ENCODE measurements at regions not wholly inside any gene's neighbourhood (a gene's known extent, or its start where the extent isn't known, plus 50 kb on each side); places are given as distances from the start of the nearest gene placed in this dataset.

DNA sequence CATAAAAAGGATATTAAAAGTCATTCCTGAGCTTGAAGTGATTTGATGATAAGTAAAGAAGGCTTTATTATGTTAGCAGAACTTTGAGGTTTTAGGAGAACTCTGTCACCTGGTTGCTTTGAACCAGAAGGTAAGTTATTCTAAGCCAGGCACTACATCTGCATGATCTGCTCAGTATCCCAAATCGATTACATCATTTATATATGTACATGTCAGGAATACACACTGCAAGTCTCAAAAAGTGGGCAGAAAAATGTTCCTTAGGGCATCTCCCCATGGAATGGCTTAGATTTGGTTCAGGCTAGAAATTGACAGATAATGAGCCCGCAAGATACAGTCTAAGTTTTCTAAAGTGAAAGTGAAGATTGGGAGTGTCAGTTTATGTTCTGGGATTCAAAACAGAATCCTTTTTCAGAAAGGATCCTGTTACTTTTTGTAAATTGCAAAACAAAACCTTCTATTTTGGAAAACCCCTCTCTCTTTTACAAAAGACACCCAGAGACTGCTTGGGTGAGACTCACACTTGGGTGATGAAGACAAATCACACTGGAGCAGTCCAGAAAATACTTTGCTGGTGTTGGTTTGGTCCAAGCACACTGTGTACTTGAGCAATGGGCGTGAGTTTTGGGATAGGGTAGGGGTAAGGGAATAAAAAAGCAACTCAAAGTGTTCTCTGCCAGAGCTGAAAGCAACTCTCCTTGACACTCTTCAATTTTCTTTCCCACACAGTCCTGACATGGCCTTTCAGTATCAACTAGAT, 114.5 kb downstream of the FOXD1 start:
- POLR2A ChIA-PET, result no interaction called here
- no peak for TF ChIP-seq SP1 (IDR thresholded peaks at IDR 0.05)
- TF ChIP-seq SUZ12 (IDR thresholded peaks at IDR 0.05), result no peak
- TF ChIP-seq BHLHE40 (IDR thresholded peaks at IDR 0.05; ENCODE audit: borderline replicate concordance), result no peak
- TF ChIP-seq ZNF384 (IDR thresholded peaks at IDR 0.05), result no peak
- no peak for TF ChIP-seq FOXM1 (IDR thresholded peaks at IDR 0.05; ENCODE audit: borderline replicate concordance)
- no peak for TF ChIP-seq CTBP1 (IDR thresholded peaks at IDR 0.05; ENCODE audit: borderline replicate concordance)
- TF ChIP-seq, protein P1, sequence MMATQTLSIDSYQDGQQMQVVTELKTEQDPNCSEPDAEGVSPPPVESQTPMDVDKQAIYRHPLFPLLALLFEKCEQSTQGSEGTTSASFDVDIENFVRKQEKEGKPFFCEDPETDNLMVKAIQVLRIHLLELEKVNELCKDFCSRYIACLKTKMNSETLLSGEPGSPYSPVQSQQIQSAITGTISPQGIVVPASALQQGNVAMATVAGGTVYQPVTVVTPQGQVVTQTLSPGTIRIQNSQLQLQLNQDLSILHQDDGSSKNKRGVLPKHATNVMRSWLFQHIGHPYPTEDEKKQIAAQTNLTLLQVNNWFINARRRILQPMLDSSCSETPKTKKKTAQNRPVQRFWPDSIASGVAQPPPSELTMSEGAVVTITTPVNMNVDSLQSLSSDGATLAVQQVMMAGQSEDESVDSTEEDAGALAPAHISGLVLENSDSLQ (IDR thresholded peaks at IDR 0.05), result no peak
- no peak for TF ChIP-seq L3MBTL2 (conservative IDR thresholded peaks at IDR 0.05)
- TF ChIP-seq FOXA1 (IDR thresholded peaks at IDR 0.05), result no peak
- no peak for TF ChIP-seq ELF4 (IDR thresholded peaks at IDR 0.05)
- TF ChIP-seq HDGF (IDR thresholded peaks at IDR 0.05; ENCODE audit: borderline replicate concordance), result no peak
- no peak for TF ChIP-seq ARNT (IDR thresholded peaks at IDR 0.05)
- no peak for TF ChIP-seq NFRKB (IDR thresholded peaks at IDR 0.05)
- no peak for TF ChIP-seq LEF1 (IDR thresholded peaks at IDR 0.05; ENCODE audit: borderline replicate concordance)
- TF ChIP-seq TARDBP (IDR thresholded peaks at IDR 0.05), result no peak
- no peak for TF ChIP-seq FOXK2 (IDR thresholded peaks at IDR 0.05)
- CTCF ChIA-PET, result no interaction called here
- no peak for DNase-seq (ENCODE audit: extremely low spot score)

GRCh38 chr5:73330613-73331012, 118.0 kb downstream of the FOXD1 start:
- CTCF ChIA-PET, result interaction anchor here (0.6 kb wide), 1 partner anchor 280 kb away, joined by 6 read pairs; no protein-coding TSS in a partner anchor
- TF ChIP-seq FOXM1 (IDR thresholded peaks at IDR 0.05; ENCODE audit: borderline replicate concordance), result no peak
- no peak for TF ChIP-seq NFRKB (IDR thresholded peaks at IDR 0.05)
- no peak for TF ChIP-seq BHLHE40 (IDR thresholded peaks at IDR 0.05; ENCODE audit: borderline replicate concordance)
- TF ChIP-seq TARDBP (IDR thresholded peaks at IDR 0.05), result no peak
- no peak for TF ChIP-seq L3MBTL2 (conservative IDR thresholded peaks at IDR 0.05)
- TF ChIP-seq, protein P1 (IDR thresholded peaks at IDR 0.05), result no peak
- no peak for TF ChIP-seq FOXA1 (IDR thresholded peaks at IDR 0.05)
- TF ChIP-seq CTBP1 (IDR thresholded peaks at IDR 0.05; ENCODE audit: borderline replicate concordance), result no peak

DNA sequence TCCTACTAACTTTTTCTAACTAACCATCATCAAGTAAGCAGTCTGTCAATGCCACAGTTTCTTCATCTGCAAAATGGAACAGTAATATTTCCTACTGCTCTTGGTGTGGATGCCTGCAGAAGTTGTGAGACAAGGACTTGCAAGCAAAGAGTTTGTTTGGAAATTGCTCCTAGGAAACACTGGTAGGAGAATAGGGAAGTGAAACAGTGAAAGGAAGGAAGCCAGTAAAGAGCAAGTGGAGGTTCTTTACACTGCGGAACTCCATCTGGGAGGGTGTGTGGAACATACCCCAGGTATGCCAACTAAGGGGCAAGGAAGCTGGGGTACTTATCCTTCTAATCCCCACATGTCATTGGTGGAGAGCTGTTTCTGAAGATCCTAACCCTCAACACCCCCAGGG, 119.9 kb downstream of the FOXD1 start:
- CTCF ChIA-PET, result no interaction called here
- TF ChIP-seq HDGF (IDR thresholded peaks at IDR 0.05; ENCODE audit: borderline replicate concordance) (no peak), FOXM1 (IDR thresholded peaks at IDR 0.05; ENCODE audit: borderline replicate concordance) (no peak), ARNT (IDR thresholded peaks at IDR 0.05) (no peak)
- no peak for DNase-seq (ENCODE audit: extremely low spot score)

More at GRCh38 chr5:73330613-73331012, 118.0 kb downstream of the FOXD1 start:
- DNase-seq (ENCODE audit: extremely low spot score), result no peak
- POLR2A ChIA-PET, result no interaction called here

DNA sequence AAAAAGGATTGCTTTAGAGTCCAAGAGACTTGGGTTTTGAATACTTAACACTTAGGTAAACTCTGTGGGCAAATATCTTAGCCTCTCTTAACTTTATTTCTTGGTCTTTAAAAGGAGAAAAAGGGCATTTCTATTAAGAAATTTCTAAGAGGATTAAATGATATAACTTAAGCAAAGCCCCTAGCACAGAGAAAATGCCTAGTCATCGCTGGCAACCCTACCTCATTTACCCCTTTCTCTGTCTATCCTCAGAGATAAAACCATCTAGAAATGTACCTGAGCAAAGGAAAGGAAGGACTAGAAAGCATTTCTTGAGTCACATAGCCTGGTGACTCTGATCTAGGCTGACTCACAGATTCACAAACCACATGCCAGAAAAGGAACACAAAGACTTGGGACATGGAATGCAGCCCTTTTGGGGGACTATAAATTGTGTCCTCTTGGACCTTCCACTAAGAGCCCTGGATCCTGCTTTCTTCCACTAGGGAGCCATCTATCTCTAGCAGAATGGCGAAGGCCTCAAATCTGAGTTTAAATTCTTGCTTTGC, 120.6 kb downstream of the FOXD1 start:
- CTCF ChIA-PET, result no interaction called here
- POLR2A ChIA-PET, result no interaction called here
- no peak for DNase-seq (ENCODE audit: extremely low spot score)
- TF ChIP-seq CTBP1 (IDR thresholded peaks at IDR 0.05; ENCODE audit: borderline replicate concordance) (no peak), FOXK2 (IDR thresholded peaks at IDR 0.05) (no peak), LEF1 (IDR thresholded peaks at IDR 0.05; ENCODE audit: borderline replicate concordance) (no peak), HDGF (IDR thresholded peaks at IDR 0.05; ENCODE audit: borderline replicate concordance) (no peak), FOXM1 (IDR thresholded peaks at IDR 0.05; ENCODE audit: borderline replicate concordance) (no peak), SP1 (IDR thresholded peaks at IDR 0.05) (no peak), ELF4 (IDR thresholded peaks at IDR 0.05) (no peak), NFRKB (IDR thresholded peaks at IDR 0.05) (no peak), FOXA1 (IDR thresholded peaks at IDR 0.05) (no peak), SUZ12 (IDR thresholded peaks at IDR 0.05) (no peak), BHLHE40 (IDR thresholded peaks at IDR 0.05; ENCODE audit: borderline replicate concordance) (no peak), L3MBTL2 (conservative IDR thresholded peaks at IDR 0.05) (no peak), TARDBP (IDR thresholded peaks at IDR 0.05) (no peak), ARNT (IDR thresholded peaks at IDR 0.05) (no peak), ZNF384 (IDR thresholded peaks at IDR 0.05) (no peak)
- TF ChIP-seq, protein P1 (IDR thresholded peaks at IDR 0.05), result no peak

More for the DNA sequence above, 119.9 kb downstream of the FOXD1 start:
- POLR2A ChIA-PET, result interaction anchor here (1.0 kb wide), 1 partner anchor 9 kb away, joined by 3 read pairs; no protein-coding TSS in a partner anchor

DNA sequence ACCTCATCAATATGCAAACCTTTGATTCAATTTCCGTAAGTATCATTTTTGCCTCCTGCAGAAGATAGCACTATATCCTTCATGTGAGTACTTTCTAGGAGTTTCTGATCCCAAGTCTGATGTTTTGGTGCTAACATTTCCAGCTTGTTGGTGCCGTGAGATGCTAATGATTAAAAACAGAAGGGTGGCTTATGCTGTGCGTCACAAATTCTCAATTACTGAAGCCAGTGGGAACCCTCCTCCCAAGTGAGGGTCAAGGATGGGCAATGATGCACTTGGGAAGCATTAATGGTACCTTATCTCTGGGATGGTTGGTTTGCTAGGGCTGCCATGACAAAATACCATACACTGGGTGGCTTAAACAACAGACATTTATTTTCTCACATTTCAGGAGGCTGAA, 123.0 kb downstream of the FOXD1 start:
- no peak for DNase-seq (ENCODE audit: extremely low spot score)

DNA sequence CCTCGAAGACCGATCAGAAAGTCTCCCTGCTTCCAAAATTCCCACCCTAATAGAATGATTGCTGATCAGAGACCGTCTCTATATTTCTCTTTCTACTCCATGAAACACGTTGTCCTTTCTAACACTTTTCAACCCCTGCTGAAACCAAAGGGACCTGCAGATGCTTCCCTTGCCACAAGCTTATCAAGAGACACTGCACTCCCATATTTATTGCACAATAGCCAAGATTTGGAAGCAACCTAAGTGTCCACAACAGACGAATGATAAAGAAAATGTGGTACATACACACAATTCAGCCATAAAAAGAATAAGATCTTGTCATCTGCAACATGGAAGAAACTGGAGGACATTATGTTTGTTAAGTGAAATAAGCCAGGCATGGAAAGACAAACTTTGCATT, 125.1 kb downstream of the FOXD1 start:
- ChIA-PET CTCF (no interaction called here), POLR2A (no interaction called here)
- DNase-seq (ENCODE audit: extremely low spot score), result no peak
- TF ChIP-seq FOXM1 (IDR thresholded peaks at IDR 0.05; ENCODE audit: borderline replicate concordance) (no peak), HDGF (IDR thresholded peaks at IDR 0.05; ENCODE audit: borderline replicate concordance) (no peak), CTBP1 (IDR thresholded peaks at IDR 0.05; ENCODE audit: borderline replicate concordance) (no peak), FOXK2 (IDR thresholded peaks at IDR 0.05) (no peak), BHLHE40 (IDR thresholded peaks at IDR 0.05; ENCODE audit: borderline replicate concordance) (no peak), ELF4 (IDR thresholded peaks at IDR 0.05) (no peak), SP1 (IDR thresholded peaks at IDR 0.05) (no peak)

More for the DNA sequence above, 123.0 kb downstream of the FOXD1 start:
- CTCF ChIA-PET, result no interaction called here
- TF ChIP-seq FOXK2 (IDR thresholded peaks at IDR 0.05) (no peak), NFRKB (IDR thresholded peaks at IDR 0.05) (no peak), FOXA1 (IDR thresholded peaks at IDR 0.05) (no peak), CTBP1 (IDR thresholded peaks at IDR 0.05; ENCODE audit: borderline replicate concordance) (no peak), ARNT (IDR thresholded peaks at IDR 0.05) (no peak), TARDBP (IDR thresholded peaks at IDR 0.05) (no peak), HDGF (IDR thresholded peaks at IDR 0.05; ENCODE audit: borderline replicate concordance) (no peak), ZNF384 (IDR thresholded peaks at IDR 0.05) (no peak), L3MBTL2 (conservative IDR thresholded peaks at IDR 0.05) (no peak)
- POLR2A ChIA-PET, result no interaction called here

All from HEK293T (cell line).